GM23248 (cell line): ENCODE measurements at regions not wholly inside any gene's neighbourhood (a gene's known extent, or its start where the extent isn't known, plus 50 kb on each side); places are given as distances from the start of the nearest gene placed in this dataset.

Experiments
- EZH2 ChIP-seq: fragments of 200-600 bp; sonication (generic); IDR thresholded peaks from 2 replicates; pipeline ENCODE4 v1.6.1; 2018; ENCODE audit warnings: antibody characterized with exemption, mild to moderate bottlenecking; ENCODE audit not compliant: insufficient read depth, poor library complexity, severe bottlenecking
- EZH2phosphoT487 ChIP-seq: fragments of 200-600 bp; sonication (generic); IDR thresholded peaks from 2 replicates; pipeline ENCODE4 v1.6.1; 2018; ENCODE audit warnings: antibody characterized with exemption, moderate library complexity, mild to moderate bottlenecking, low read depth; ENCODE audit not compliant: insufficient read depth

DNA sequence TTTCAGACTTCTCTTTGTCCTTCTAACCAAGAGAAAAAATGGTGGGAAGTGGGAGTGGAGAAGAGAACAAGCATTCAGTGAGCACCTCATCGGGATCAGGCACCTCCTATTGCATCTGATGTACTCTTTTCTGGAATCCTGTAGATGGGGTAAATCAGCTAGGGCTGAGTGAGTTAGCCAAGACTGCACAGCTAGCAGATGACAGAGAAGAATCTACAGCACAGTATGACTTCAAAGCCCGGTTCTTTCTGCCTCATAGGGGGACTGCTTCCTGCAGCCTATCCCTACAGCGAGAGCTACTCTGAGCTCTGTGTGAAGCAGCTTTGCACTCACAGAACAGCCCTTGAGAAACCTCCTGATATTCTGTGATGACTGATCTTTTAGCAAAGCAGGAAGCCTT lies 275.2 kb upstream of the MEIS2 start:
- no peak for TF ChIP-seq EZH2
- no peak for TF ChIP-seq EZH2phosphoT487
